Lung (tissue), 11 donors: ENCODE measurements at regions not wholly inside any gene's neighbourhood (a gene's known extent, or its start where the extent isn't known, plus 50 kb on each side); places are given as distances from the start of the nearest gene placed in this dataset.

Source experiments
- ATAC-seq: fragments of 200-7000 bp; cut with Tn5 transposase; one replicate; pipeline ENCODE4 v1.9.1; 2020; ENCODE audit warnings: moderate number of reproducible peaks; ENCODE audit not compliant: insufficient read depth, low FRiP score
- DNase-seq, 3 donors: peaks; one replicate each; pipeline ENCODE4 v3.0.0-alpha.2; 2013 to 2017
- H3K27ac ChIP-seq, 2 donors: one replicate each; pipeline ENCODE4 v1.5.1; 2013; ENCODE audit warnings: mild to moderate bottlenecking in 2 of 2, moderate library complexity in 2 of 2, control low read depth in 1 of 2, inconsistent platforms in 1 of 2, low read depth in 1 of 2, low read length in 1 of 2
- H3K27me3 ChIP-seq, 3 donors: one replicate each; pipeline ENCODE4 v1.5.1; 2013; ENCODE audit warnings: low read length in 2 of 3; ENCODE audit not compliant: control insufficient read depth in 3 of 3, insufficient read depth in 3 of 3
- H3K36me3 ChIP-seq, 4 donors: one replicate each; pipeline ENCODE4 v1.5.1; 2013; ENCODE audit warnings: low read length in 4 of 4, mild to moderate bottlenecking in 1 of 4, moderate library complexity in 1 of 4; ENCODE audit not compliant: control insufficient read depth in 4 of 4, insufficient read depth in 4 of 4
- H3K4me1 ChIP-seq, 5 donors: one replicate each; pipeline ENCODE4 v1.5.1; 2013; ENCODE audit warnings: low read length in 5 of 5, mild to moderate bottlenecking in 2 of 5, moderate library complexity in 1 of 5; ENCODE audit not compliant: control insufficient read depth in 5 of 5, insufficient read depth in 5 of 5
- H3K4me3 ChIP-seq: one replicate; pipeline ENCODE4 v1.5.1; 2013; ENCODE audit warnings: mild to moderate bottlenecking, control low read depth, moderate library complexity
- H3K9ac ChIP-seq, 2 donors: one replicate each; pipeline ENCODE4 v1.5.1; 2013; ENCODE audit warnings: low read length in 2 of 2, control low read depth in 1 of 2; ENCODE audit not compliant: insufficient read depth in 1 of 2
- H3K9me3 ChIP-seq, 4 donors: one replicate each; pipeline ENCODE4 v1.5.1; 2013; ENCODE audit warnings: low read length in 3 of 4, mild to moderate bottlenecking in 1 of 4, moderate library complexity in 1 of 4; ENCODE audit not compliant: control insufficient read depth in 4 of 4, insufficient read depth in 3 of 4
- WGBS, 2 donors: extraction: QIAGEN DNeasy Blood & Tissue Kit; methylation state at CpG; one replicate each; pipeline ENCODE4 v1.1.7; 2013; 5-methylcytosine and 5-hydroxymethylcytosine counted together
- TF ChIP-seq, protein P1 (sequence below): IDR thresholded peaks from 2 replicates; pipeline ENCODE4 v1.5.1; 2012; ENCODE audit warnings: mild to moderate bottlenecking; ENCODE audit errors: control extremely low read depth, extremely low read depth
- donor health status: control.
- donor health status: control.
- donor health status: Bipolar disorder and iron deficiency.
- donor health status: healthy.
- donor health status: DM: yes; HTN: yes; CAD: no.

DNA sequence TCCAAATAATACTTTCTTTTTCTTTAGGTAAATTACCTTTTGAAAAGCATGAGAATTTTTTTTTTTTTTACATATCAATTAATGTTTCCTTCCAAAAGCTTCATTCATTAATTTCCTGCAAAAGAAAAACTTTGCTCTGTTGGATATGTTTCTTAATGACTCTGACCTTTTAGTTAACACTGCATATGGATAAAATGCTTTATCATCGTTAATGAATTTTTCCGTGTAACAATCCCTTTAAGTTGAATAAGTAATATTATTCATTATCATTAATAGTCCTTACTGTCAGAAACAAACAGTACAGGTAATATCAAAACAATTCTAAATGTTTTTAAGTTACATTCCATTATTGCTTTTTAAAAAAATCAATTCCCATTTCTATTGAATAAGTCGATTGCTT, 345.1 kb downstream of the SAMD5 start:
- ATAC-seq (no peak), DNase-seq (no peak)
- Histone ChIP-seq H3K27me3 (no peaks in the 10 kb centered on the region), H3K9me3 (no peaks in the 10 kb centered on the region), H3K9ac (no peak overlapping the region), H3K4me3 (no peak overlapping the region), H3K27ac (no peak overlapping the region), H3K36me3 (no peaks in the 10 kb centered on the region), H3K4me1 (peaks cover 0 to 22% (median 0%) of the 10 kb centered on the region in 5 donors)
- 91 to 95% methylated on average over 3 of the region's 3 CpGs for whole genome bisulfite sequencing, 2 donors
- TF ChIP-seq, protein P1, sequence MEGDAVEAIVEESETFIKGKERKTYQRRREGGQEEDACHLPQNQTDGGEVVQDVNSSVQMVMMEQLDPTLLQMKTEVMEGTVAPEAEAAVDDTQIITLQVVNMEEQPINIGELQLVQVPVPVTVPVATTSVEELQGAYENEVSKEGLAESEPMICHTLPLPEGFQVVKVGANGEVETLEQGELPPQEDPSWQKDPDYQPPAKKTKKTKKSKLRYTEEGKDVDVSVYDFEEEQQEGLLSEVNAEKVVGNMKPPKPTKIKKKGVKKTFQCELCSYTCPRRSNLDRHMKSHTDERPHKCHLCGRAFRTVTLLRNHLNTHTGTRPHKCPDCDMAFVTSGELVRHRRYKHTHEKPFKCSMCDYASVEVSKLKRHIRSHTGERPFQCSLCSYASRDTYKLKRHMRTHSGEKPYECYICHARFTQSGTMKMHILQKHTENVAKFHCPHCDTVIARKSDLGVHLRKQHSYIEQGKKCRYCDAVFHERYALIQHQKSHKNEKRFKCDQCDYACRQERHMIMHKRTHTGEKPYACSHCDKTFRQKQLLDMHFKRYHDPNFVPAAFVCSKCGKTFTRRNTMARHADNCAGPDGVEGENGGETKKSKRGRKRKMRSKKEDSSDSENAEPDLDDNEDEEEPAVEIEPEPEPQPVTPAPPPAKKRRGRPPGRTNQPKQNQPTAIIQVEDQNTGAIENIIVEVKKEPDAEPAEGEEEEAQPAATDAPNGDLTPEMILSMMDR, result no peak

DNA sequence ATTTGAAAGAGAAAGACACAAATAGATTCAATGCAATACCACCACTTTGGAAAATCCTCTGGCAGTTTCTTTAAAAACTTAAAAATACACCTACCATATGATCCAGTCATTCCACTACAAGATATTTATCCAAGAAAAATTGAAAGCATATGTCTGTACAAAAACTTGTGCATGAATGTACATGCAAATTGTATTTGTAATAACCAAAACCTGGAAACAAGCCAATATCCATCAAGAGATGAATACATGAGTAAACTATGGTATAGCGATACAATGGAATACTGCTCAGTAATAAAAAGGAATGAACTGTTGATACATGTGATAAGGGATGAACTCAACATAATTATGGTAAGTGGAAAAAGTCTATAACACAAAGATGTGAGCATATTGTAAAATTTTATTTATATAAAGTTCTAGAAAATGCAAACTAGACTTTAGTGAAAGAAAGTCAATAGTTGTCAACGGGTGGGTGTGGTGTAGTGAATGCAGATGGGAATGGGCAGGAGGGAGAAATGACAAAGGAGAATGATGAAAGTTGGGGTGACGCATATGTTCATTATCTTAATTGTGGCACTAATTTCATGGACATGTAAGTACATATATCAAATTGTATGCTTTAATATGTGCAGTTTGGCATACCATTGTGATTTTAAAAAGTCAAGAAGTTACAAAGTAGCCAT, 347.5 kb downstream of the SAMD5 start:
- 93 to 95% methylated on average over 3 of the region's 3 CpGs for WGBS, 2 donors
- H3K4me3 ChIP-seq, result no peak overlapping the region
- DNase-seq (no peak), ATAC-seq (no peak)
- H3K27ac ChIP-seq, result no peak overlapping the region
- H3K36me3 ChIP-seq, result no peaks in the 10 kb centered on the region
- H3K9ac ChIP-seq, result no peak overlapping the region
- H3K27me3 ChIP-seq, result no peaks in the 10 kb centered on the region
- no peaks in the 10 kb centered on the region for H3K9me3 ChIP-seq
- no peaks in the 10 kb centered on the region for H3K4me1 ChIP-seq
- TF ChIP-seq, protein P1, result no peak

DNA sequence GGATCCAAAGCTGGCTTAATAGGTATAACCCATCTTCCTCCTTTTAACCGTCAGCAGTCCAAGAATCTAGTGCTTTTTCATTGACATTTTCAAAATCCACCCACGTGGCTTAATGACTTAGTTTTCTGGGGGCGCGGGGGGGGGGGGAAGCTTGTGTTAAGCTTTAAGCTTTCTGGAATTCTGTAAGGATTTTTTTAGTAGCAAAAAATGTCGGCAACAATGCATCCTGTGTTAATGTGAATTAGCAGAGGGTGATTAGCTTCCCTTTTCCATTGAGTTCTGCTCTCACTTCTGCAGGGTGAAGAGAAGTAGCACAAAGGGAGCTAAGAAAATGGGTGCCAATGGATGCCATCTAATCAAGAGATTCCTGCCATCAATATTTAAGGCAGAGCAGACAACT, 348.2 kb downstream of the SAMD5 start:
- TF ChIP-seq, protein P1, result no peak
- DNase-seq (no peak), ATAC-seq (no peak)
- no peak overlapping the region for H3K9ac ChIP-seq
- no peaks in the 10 kb centered on the region for H3K27me3 ChIP-seq
- H3K27ac ChIP-seq, result no peak overlapping the region
- no peak overlapping the region for H3K4me3 ChIP-seq
- no peaks in the 10 kb centered on the region for H3K4me1 ChIP-seq
- WGBS, 2 donors, result 89 to 93% methylated on average over 5 of the region's 5 CpGs
- H3K36me3 ChIP-seq, result no peaks in the 10 kb centered on the region
- no peaks in the 10 kb centered on the region for H3K9me3 ChIP-seq

DNA sequence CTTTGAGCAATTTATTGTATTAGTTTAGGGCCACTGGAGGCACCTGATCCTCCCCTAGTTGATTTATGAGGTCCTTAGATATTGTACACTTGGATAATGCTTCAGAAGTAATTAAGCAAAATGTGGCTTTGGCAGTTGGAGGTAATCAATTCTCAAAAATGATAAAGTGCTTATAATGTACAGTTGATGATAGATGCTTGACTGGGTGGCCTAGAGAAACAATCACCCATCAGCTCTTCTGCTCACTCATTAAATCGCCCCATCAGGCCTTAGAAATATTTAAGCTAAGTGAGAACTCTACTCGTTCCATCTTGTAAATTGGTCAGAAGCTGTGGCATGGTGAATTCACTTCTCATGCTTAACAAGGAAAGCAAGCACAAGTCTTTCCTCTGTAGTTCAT, 349.9 kb downstream of the SAMD5 start:
- no peaks in the 10 kb centered on the region for H3K4me1 ChIP-seq
- TF ChIP-seq, protein P1, result no peak
- WGBS, 2 donors, result 89 to 91% methylated on average over 2 of the region's 2 CpGs
- no peaks in the 10 kb centered on the region for H3K27me3 ChIP-seq
- DNase-seq, result no peak
- no peak for ATAC-seq
- H3K27ac ChIP-seq, result no peak overlapping the region
- no peak overlapping the region for H3K4me3 ChIP-seq
- no peaks in the 10 kb centered on the region for H3K9me3 ChIP-seq
- H3K36me3 ChIP-seq, result no peaks in the 10 kb centered on the region
- no peak overlapping the region for H3K9ac ChIP-seq
